Esophagus squamous epithelium (tissue), 4 donors: ENCODE measurements at regions not wholly inside any gene's neighbourhood (a gene's known extent, or its start where the extent isn't known, plus 50 kb on each side); places are given as distances from the start of the nearest gene placed in this dataset.

Source experiments
- CTCF ChIP-seq, 6 experiments: fragments of 450-650 bp in 4 of 6; fragments of 200-600 bp in 2 of 6; sonication (generic) in 2 of 6; IDR thresholded peaks; one replicate each; pipeline ENCODE4 v1.5.1; 2016 to 2019; ENCODE audit warnings: antibody characterized with exemption in 6 of 6, mild to moderate bottlenecking in 4 of 6, moderate library complexity in 4 of 6
- POLR2A ChIP-seq, 4 donors: fragments of 450-650 bp; IDR thresholded peaks; one replicate each; pipeline ENCODE4 v1.6.1; 2017; ENCODE audit warnings: antibody characterized with exemption in 4 of 4, mild to moderate bottlenecking in 4 of 4, moderate library complexity in 3 of 4

GRCh38 chr16:86826941-86827340, 248.6 kb downstream of the FOXL1 start:
- TF ChIP-seq CTCF (IDR thresholded peaks at IDR 0.05) = no peak
- TF ChIP-seq POLR2A (IDR thresholded peaks at IDR 0.05) = no peak
